Endodermal cell (in vitro differentiated cells): ENCODE measurements at regions not wholly inside any gene's neighbourhood (a gene's known extent, or its start where the extent isn't known, plus 50 kb on each side); places are given as distances from the start of the nearest gene placed in this dataset.
"Not testable (repeated sequence)": the region's sequence is repeated elsewhere in the genome, so short reads cannot be mapped to it uniquely, and the experiment has no call there.

ENCODE experiments used
- DNase-seq: peaks from one replicate; pipeline ENCODE4 v3.0.0-alpha.2; 2017
- H3K27ac ChIP-seq: 2 replicates; pipeline ENCODE4 v1.5.1; 2013; ENCODE audit warnings: mild to moderate bottlenecking, low read depth, low read length, moderate library complexity
- H3K27me3 ChIP-seq: 2 replicates; pipeline ENCODE4 v1.6.1; 2013; ENCODE audit warnings: mild to moderate bottlenecking, low read length, moderate library complexity; ENCODE audit not compliant: insufficient read depth, control insufficient read depth, poor library complexity, severe bottlenecking
- H3K36me3 ChIP-seq: 2 replicates; pipeline ENCODE4 v1.7.0; 2013; ENCODE audit warnings: mild to moderate bottlenecking, low read length, moderate library complexity; ENCODE audit not compliant: control insufficient read depth, insufficient read depth
- H3K4me1 ChIP-seq: one replicate; pipeline ENCODE4 v1.7.0; 2013; ENCODE audit warnings: low read length; ENCODE audit not compliant: control insufficient read depth, insufficient read depth
- H3K4me3 ChIP-seq: 2 replicates; pipeline ENCODE4 v1.5.1; 2013; ENCODE audit warnings: mild to moderate bottlenecking, low read length, moderate library complexity
- H3K9ac ChIP-seq: 2 replicates; pipeline ENCODE4 v1.6.1; 2013; ENCODE audit warnings: mild to moderate bottlenecking, low read length, moderate library complexity; ENCODE audit not compliant: poor library complexity, severe bottlenecking; ENCODE audit errors: extremely low read depth
- H3K9me3 ChIP-seq: 2 replicates; pipeline ENCODE4 v1.6.1; 2013; ENCODE audit warnings: mild to moderate bottlenecking, low read length, moderate library complexity; ENCODE audit not compliant: control insufficient read depth
- H3K27ac Mint-ChIP-seq: 2 replicates; pipeline ENCODE4 v1.8.0; 2020; ENCODE audit warnings: mixed read lengths
- H3K27me3 Mint-ChIP-seq: 2 replicates; pipeline ENCODE4 v1.8.0; 2021; ENCODE audit warnings: mild to moderate bottlenecking, mixed read lengths; ENCODE audit not compliant: insufficient read depth
- H3K36me3 Mint-ChIP-seq: 2 replicates; pipeline ENCODE4 v1.8.0; 2020; ENCODE audit warnings: low read depth, mixed read lengths
- H3K4me1 Mint-ChIP-seq: 2 replicates; pipeline ENCODE4 v1.8.0; 2020; ENCODE audit warnings: mixed read lengths
- H3K4me3 Mint-ChIP-seq: 2 replicates; pipeline ENCODE4 v1.8.0; 2020; ENCODE audit warnings: mild to moderate bottlenecking, moderate library complexity, mixed read lengths
- H3K9me3 Mint-ChIP-seq: 2 replicates; pipeline ENCODE4 v1.8.0; 2020; ENCODE audit warnings: mild to moderate bottlenecking, mixed read lengths
- WGBS, 2 experiments: methylation state at CpG; one replicate each; pipeline versions ENCODE4 v1.1.5 to v1.1.7; 2013; ENCODE audit warnings: missing lambda C conversion rate in 2 of 2, mixed read lengths in 1 of 2; ENCODE audit not compliant: insufficient coverage in 1 of 2, insufficient read length in 1 of 2; 5-methylcytosine and 5-hydroxymethylcytosine counted together
- TF ChIP-seq, protein P1 (sequence below): fragments of 200-600 bp; sonication (generic); conservative IDR thresholded peaks from 2 replicates; pipeline ENCODE4 v1.5.0; 2021; ENCODE audit warnings: antibody characterized with exemption, mild to moderate bottlenecking

DNA sequence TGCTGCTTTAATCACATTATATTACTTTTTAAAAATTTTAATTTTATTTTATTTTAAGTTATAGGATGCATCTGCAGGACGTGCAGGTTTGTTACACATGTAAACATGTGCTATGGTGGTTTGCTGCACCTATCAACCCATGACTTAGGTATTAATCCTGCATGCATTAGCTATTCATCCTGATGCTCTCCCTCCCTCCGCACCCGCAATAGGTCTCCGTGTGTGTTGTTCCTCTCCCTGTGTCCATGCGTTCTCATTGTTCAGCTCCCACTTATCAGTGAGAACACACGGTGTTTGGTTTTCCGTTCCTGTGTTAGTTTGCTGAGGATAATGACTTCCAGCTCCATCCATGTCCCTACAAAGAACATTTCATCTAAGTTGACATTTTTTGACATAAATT, 283.2 kb downstream of the CYRIA start:
- Histone ChIP-seq H3K9ac (no peak overlapping the region), H3K4me3 (no peak overlapping the region), H3K4me1 (no peaks in the 10 kb centered on the region), H3K36me3 (no peaks in the 10 kb centered on the region), H3K27ac (no peak overlapping the region), H3K27me3 (no peaks in the 10 kb centered on the region), H3K9me3 (no peaks in the 10 kb centered on the region)
- no peaks in the 10 kb centered on the region for H3K27me3 Mint-ChIP-seq
- DNase-seq: no peak
- TF ChIP-seq, protein P1, sequence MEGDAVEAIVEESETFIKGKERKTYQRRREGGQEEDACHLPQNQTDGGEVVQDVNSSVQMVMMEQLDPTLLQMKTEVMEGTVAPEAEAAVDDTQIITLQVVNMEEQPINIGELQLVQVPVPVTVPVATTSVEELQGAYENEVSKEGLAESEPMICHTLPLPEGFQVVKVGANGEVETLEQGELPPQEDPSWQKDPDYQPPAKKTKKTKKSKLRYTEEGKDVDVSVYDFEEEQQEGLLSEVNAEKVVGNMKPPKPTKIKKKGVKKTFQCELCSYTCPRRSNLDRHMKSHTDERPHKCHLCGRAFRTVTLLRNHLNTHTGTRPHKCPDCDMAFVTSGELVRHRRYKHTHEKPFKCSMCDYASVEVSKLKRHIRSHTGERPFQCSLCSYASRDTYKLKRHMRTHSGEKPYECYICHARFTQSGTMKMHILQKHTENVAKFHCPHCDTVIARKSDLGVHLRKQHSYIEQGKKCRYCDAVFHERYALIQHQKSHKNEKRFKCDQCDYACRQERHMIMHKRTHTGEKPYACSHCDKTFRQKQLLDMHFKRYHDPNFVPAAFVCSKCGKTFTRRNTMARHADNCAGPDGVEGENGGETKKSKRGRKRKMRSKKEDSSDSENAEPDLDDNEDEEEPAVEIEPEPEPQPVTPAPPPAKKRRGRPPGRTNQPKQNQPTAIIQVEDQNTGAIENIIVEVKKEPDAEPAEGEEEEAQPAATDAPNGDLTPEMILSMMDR: no peak
- H3K4me3 Mint-ChIP-seq: no peak overlapping the region
- H3K4me1 Mint-ChIP-seq: no peaks in the 10 kb centered on the region
- H3K27ac Mint-ChIP-seq: no peak overlapping the region
- whole genome bisulfite sequencing, 2 experiments: 92 to 93% methylated on average over 5 to 7 of the region's 7 CpGs
- H3K36me3 Mint-ChIP-seq: no peaks in the 10 kb centered on the region
- H3K9me3 Mint-ChIP-seq: no peaks in the 10 kb centered on the region

DNA sequence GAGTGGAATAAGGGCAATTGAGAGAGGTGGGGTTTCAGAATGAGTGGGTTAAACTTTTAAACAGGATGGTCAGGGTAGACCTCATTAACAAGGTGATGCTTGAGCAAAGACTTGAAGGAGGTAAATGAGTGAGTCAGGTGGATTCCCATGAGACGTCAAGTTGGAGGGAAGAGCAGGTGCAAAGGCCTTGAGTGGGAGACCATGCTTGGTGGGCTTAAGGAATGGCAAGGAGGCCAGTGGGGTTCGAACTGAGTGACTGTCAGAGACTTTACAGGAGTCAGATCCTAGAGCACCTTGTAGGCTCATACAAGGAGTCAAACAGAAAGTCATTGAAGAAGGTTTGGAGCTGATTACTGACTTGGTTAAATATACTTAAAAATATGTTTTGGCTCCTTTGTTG, 284.1 kb downstream of the CYRIA start:
- TF ChIP-seq, protein P1: no peak
- H3K9me3 Mint-ChIP-seq: no peaks in the 10 kb centered on the region
- no peak for DNase-seq
- no peak overlapping the region for H3K27ac Mint-ChIP-seq
- H3K27me3 Mint-ChIP-seq: no peaks in the 10 kb centered on the region
- no peaks in the 10 kb centered on the region for H3K27me3 ChIP-seq
- H3K4me3 Mint-ChIP-seq: no peak overlapping the region
- H3K9ac ChIP-seq: no peak overlapping the region
- no peaks in the 10 kb centered on the region for H3K9me3 ChIP-seq
- H3K36me3 Mint-ChIP-seq: no peaks in the 10 kb centered on the region
- H3K27ac ChIP-seq: no peak overlapping the region
- no peaks in the 10 kb centered on the region for H3K4me1 Mint-ChIP-seq
- whole genome bisulfite sequencing, 2 experiments: 94 to 100% methylated on average over 1 to 2 of the region's 2 CpGs
- H3K4me3 ChIP-seq: no peak overlapping the region
- no peaks in the 10 kb centered on the region for H3K4me1 ChIP-seq
- H3K36me3 ChIP-seq: no peaks in the 10 kb centered on the region

DNA sequence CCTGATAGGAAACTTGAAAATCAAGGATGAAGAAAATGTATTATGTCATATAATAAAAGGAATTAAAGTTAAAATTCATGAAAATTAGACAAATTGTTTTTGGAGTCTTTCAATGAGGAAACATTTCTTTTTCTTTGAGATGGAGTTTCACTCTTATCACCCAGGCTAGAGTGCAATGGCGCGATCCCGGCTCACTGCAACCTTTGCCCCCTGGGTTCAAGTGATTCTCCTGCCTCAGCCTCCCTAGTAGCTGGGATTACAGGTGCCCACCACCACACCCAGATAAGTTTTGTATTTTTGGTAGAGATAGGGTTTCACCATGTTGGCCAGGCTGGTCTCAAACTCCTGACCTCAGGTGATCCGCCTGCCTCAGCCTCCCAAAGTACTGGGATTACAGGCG, 285.7 kb downstream of the CYRIA start:
- WGBS, 2 experiments: 87 to 88% methylated on average over 5 of the region's 5 CpGs
- H3K4me1 Mint-ChIP-seq, H3K9me3 Mint-ChIP-seq, H3K27ac ChIP-seq, H3K36me3 Mint-ChIP-seq, H3K9me3 ChIP-seq, H3K27ac Mint-ChIP-seq, H3K9ac ChIP-seq, H3K36me3 ChIP-seq, H3K4me1 ChIP-seq, DNase-seq, H3K4me3 ChIP-seq, H3K27me3 Mint-ChIP-seq, H3K27me3 ChIP-seq, H3K4me3 Mint-ChIP-seq: not testable (repeated sequence)

DNA sequence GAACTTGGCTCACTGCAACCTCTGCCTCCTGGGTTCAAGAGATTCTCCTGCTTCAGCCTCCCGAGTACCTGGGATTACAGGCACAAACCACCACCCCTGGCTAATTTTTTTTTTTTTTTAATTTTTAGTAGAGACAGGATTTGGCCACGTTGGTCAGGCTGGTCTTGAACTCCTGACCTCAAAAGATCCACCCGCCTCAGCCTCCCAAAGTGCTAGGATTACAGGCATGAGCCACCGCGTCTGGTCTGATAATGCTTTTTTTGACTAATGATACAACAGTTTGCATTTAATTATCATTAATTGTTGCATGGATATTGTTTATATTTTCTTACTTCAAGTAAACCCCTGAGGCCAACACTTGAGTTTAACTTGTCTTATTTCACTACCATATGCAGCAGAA, 286.6 kb downstream of the CYRIA start:
- H3K27me3 Mint-ChIP-seq, H3K9me3 ChIP-seq, H3K4me1 ChIP-seq, H3K9ac ChIP-seq, H3K36me3 ChIP-seq, H3K36me3 Mint-ChIP-seq, H3K9me3 Mint-ChIP-seq, H3K27ac Mint-ChIP-seq, H3K27me3 ChIP-seq, H3K4me3 Mint-ChIP-seq, H3K4me3 ChIP-seq, H3K4me1 Mint-ChIP-seq, DNase-seq, H3K27ac ChIP-seq: not testable (repeated sequence)
- WGBS, 2 experiments: 94 to 100% methylated on average over 1 to 5 of the region's 5 CpGs
